ENCODE measurements at regions not wholly inside any gene's neighbourhood (a gene's known extent, or its start where the extent isn't known, plus 50 kb on each side); places are given as distances from the start of the nearest gene placed in this dataset.

GRCh38 chr3:36309092-36309491, 71.2 kb upstream of the STAC start:
- ATAC-seq (ENCODE audit: insufficient read depth, low FRiP score) (no peak), DNase-seq (no peak)
- H3K4me3 ChIP-seq, result no peak overlapping the region
- H3K27me3 ChIP-seq (ENCODE audit: control insufficient read depth in 3 of 3, insufficient read depth in 3 of 3, low read length in 2 of 3), result no peaks in the 10 kb centered on the region
- no peaks in the 10 kb centered on the region for H3K36me3 ChIP-seq (ENCODE audit: control insufficient read depth in 4 of 4, insufficient read depth in 4 of 4, low read length in 4 of 4)
- H3K4me1 ChIP-seq (ENCODE audit: control insufficient read depth in 5 of 5, insufficient read depth in 5 of 5, low read length in 5 of 5), result no peaks in the 10 kb centered on the region
- no peak overlapping the region for H3K27ac ChIP-seq (ENCODE audit: low read depth in 1 of 2, low read length in 1 of 2)
- no peak overlapping the region for H3K9ac ChIP-seq (ENCODE audit: insufficient read depth in 1 of 2, low read length in 2 of 2)
- no peak for TF ChIP-seq CTCF (IDR thresholded peaks at IDR 0.05; ENCODE audit: control extremely low read depth, extremely low read depth)
- 89 to 91% methylated on average over 1 of the region's 1 CpG for WGBS, 2 donors
- no peaks in the 10 kb centered on the region for H3K9me3 ChIP-seq (ENCODE audit: control insufficient read depth in 4 of 4, insufficient read depth in 3 of 4, low read length in 3 of 4)

- no peak for TF ChIP-seq CTCF (IDR thresholded peaks at IDR 0.05; ENCODE audit: control extremely low read depth, extremely low read depth)
- Histone ChIP-seq H3K36me3 (ENCODE audit: control insufficient read depth in 4 of 4, insufficient read depth in 4 of 4, low read length in 4 of 4) (no peaks in the 10 kb centered on the region), H3K4me1 (ENCODE audit: control insufficient read depth in 5 of 5, insufficient read depth in 5 of 5, low read length in 5 of 5) (no peaks in the 10 kb centered on the region), H3K4me3 (no peak overlapping the region), H3K9ac (ENCODE audit: insufficient read depth in 1 of 2, low read length in 2 of 2) (no peak overlapping the region), H3K9me3 (ENCODE audit: control insufficient read depth in 4 of 4, insufficient read depth in 3 of 4, low read length in 3 of 4) (no peaks in the 10 kb centered on the region), H3K27me3 (ENCODE audit: control insufficient read depth in 3 of 3, insufficient read depth in 3 of 3, low read length in 2 of 3) (no peaks in the 10 kb centered on the region), H3K27ac (ENCODE audit: low read depth in 1 of 2, low read length in 1 of 2) (no peak overlapping the region)
- ATAC-seq (ENCODE audit: insufficient read depth, low FRiP score), result no peak
- DNase-seq, result peak in 1 of 3 donors; percentile 16
Observed at GRCh38 chr3:36312351-36312750, 68.0 kb upstream of the STAC start.

DNA sequence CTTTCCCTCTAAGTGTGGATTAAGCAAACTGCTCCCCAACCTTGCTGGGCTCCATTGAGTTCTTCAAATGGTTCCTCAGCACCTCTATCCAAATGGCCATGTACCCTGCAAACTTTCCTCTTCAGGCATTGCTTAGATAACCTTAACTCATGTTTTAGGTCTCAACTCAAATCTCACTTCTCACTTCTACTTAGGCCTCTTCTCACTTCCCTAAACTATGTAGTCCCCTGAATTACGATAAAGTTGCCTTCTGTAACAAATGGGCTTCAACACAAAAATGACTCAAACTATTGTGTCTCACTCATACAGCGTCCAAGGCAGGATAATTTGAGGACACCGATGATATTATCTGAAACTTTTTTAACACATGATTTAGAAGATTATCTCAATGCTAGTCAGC, 62.4 kb upstream of the STAC start:
- no peaks in the 10 kb centered on the region for H3K27me3 ChIP-seq (ENCODE audit: control insufficient read depth in 3 of 3, insufficient read depth in 3 of 3, low read length in 2 of 3)
- H3K27ac ChIP-seq (ENCODE audit: low read depth in 1 of 2, low read length in 1 of 2), result no peak overlapping the region
- no peak for TF ChIP-seq CTCF (IDR thresholded peaks at IDR 0.05; ENCODE audit: control extremely low read depth, extremely low read depth)
- H3K4me3 ChIP-seq, result no peak overlapping the region
- WGBS, 2 donors, result 65 to 76% methylated on average over 3 of the region's 3 CpGs
- ATAC-seq (ENCODE audit: insufficient read depth, low FRiP score) (no peak), DNase-seq (no peak)
- no peaks in the 10 kb centered on the region for H3K36me3 ChIP-seq (ENCODE audit: control insufficient read depth in 4 of 4, insufficient read depth in 4 of 4, low read length in 4 of 4)
- H3K9ac ChIP-seq (ENCODE audit: insufficient read depth in 1 of 2, low read length in 2 of 2), result no peak overlapping the region
- no peaks in the 10 kb centered on the region for H3K4me1 ChIP-seq (ENCODE audit: control insufficient read depth in 5 of 5, insufficient read depth in 5 of 5, low read length in 5 of 5)
- H3K9me3 ChIP-seq (ENCODE audit: control insufficient read depth in 4 of 4, insufficient read depth in 3 of 4, low read length in 3 of 4), result no peaks in the 10 kb centered on the region

GRCh38 chr3:36318621-36319200, 61.6 kb upstream of the STAC start:
- Histone ChIP-seq H3K4me3 (no peak overlapping the region), H3K9me3 (ENCODE audit: control insufficient read depth in 4 of 4, insufficient read depth in 3 of 4, low read length in 3 of 4) (no peaks in the 10 kb centered on the region), H3K4me1 (ENCODE audit: control insufficient read depth in 5 of 5, insufficient read depth in 5 of 5, low read length in 5 of 5) (no peaks in the 10 kb centered on the region), H3K9ac (ENCODE audit: insufficient read depth in 1 of 2, low read length in 2 of 2) (no peak overlapping the region), H3K36me3 (ENCODE audit: control insufficient read depth in 4 of 4, insufficient read depth in 4 of 4, low read length in 4 of 4) (no peaks in the 10 kb centered on the region), H3K27ac (ENCODE audit: low read depth in 1 of 2, low read length in 1 of 2) (no peak overlapping the region), H3K27me3 (ENCODE audit: control insufficient read depth in 3 of 3, insufficient read depth in 3 of 3, low read length in 2 of 3) (no peaks in the 10 kb centered on the region)
- ATAC-seq (ENCODE audit: insufficient read depth, low FRiP score) (no peak), DNase-seq (peak in 1 of 3 donors; percentile 9)
- WGBS, 2 donors, result 69 to 82% methylated on average over 3 of the region's 3 CpGs
- no peak for TF ChIP-seq CTCF (IDR thresholded peaks at IDR 0.05; ENCODE audit: control extremely low read depth, extremely low read depth)

All from lung (tissue), 11 donors.